HG03108 (cell line): ENCODE measurements at regions not wholly inside any gene's neighbourhood (a gene's known extent, or its start where the extent isn't known, plus 50 kb on each side); places are given as distances from the start of the nearest gene placed in this dataset.

Source experiments
- ATAC-seq: cut with Tn5 transposase; IDR thresholded peaks from one replicate; pipeline ENCODE4 v1.9.1; 2021; ENCODE audit warnings: moderate library complexity; ENCODE audit not compliant: unreplicated experiment

DNA sequence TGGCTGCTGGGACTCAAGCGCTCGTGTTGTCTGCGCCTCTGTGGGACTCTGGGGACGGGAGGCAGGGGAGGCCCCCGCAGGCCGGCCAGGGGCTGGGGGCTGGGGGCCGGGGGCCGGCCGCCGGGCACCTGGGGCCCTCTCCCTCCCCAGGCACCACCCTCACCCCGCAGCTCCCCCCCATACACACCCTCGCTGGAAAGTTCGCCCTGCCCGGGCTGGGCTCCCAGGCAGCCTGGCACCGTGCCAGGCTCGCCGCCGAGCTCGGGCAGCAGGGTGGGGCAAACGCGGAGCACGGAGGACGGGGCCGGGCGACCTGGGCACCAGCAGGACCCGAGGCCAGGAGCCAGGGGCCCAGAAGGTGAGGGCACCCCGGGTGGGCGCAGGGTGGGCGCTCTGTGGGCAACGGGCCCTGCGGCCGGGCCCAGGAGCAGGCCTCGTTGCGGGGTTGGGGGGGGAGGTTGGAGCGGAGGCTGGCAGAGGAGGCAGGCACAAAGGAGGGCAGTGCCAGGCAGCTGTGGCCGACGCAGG, 76.7 kb upstream of the WNT7B start:
- ATAC-seq: no peak

DNA sequence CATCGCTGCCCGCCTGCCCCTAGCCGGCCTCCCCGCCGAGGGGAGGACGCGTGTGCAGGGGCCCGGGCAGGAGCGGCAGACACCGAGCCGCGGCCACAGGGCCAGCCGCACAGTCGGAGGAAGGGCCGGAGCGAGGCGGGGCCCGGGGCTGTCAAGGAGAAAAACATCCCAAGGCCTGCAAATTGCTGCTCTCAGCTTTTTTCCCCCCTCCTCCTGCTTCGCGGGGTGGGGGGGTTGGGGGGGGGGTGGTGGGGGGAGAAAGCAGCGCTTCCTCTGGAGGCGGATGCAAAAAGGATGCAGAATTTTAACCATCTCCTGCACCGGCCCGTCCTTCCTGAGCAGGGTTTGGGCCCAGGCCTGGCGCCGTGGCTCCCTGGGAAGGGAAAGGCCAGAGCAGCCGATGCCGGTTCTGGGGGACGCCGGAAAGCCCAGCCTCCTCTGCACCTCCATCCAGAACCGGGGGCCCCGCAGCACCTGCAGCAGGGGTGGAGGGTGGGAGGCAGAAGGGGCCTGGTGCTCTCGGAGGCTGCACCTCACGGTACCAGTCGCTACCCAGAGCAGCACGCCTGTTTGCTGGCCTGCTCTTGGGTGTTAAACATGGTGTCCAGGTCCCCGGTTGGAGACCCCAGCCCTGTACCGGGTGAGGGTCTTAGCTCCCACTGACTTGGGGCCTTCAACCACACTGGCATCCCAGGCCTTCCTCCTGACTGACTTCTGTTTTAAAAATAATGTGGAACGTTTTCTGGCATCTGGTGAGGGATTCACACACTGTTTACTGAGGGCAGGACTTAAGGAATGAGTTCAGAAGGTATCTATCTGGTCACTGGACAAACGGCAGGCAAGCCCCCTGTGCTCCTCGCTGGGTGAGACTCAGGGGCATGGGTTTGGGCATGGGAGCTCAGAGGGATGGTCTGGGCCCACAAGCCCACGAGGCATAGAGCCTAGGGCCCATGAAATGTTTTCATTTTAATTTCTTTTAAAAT, 77.4 kb upstream of the WNT7B start:
- no peak for ATAC-seq

DNA sequence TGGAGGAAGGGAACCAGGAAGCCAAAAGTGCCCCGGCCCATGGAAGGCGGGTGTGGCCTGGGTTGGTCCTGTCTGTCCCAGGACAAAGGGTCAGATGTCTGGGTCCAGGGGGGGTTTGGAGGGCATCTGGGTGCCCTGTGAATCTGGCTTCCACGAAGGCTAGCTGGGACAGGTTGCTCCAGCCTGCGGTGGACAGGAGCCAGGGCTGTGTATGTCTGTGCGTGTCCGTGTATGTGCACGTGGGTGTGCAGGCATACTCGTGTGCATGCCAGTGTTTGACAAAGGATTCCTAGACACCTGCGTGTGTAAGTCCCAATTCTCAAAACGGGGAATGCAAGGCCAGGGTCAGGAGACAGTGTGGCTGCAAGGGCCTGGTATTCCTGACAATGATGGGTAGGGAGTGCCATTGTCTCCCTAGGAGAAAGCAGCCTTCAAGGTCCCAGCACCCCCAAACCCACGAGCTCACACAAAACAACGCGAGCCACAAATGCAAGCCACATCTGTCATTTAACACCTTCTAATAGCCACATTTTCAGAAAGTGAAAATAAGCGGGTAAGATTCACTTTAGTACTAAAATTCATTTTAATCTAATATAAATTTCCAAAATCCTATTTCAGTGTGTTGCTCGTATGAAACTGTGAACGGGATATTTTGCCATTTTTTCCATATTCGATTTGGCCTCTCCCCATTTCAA, 78.4 kb upstream of the WNT7B start:
- ATAC-seq: no peak

DNA sequence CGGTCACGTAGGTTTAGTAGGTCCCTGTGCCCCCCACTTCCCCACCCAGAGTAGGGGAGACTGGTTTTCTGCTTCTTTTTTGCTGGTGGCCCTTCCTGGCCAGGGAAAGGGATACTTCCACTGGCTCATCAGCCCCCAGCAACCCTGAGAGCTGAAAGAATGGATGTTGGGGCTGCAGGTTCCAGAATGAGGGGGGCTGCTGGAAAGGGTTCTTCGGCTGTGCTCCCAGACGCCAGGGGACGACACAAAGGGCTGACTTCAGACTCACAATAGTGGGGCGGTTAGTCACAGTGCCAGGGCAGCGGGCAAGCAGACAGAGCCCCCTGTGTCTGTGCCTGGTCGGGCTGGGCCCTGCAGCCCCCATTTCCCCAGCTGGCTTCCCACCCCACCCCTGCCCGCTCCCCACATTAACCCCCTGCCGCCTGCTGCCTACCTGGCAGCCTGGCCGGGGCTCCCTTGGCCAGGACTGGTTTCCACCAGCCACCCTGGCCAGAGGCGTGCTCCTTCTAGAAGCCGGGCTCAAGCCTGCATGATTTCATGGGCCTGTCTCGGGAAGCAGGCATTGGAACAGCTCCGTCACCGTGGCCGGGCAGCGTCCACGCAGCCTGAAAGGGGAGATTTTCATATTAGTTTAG, 79.1 kb upstream of the WNT7B start:
- ATAC-seq: no peak

DNA sequence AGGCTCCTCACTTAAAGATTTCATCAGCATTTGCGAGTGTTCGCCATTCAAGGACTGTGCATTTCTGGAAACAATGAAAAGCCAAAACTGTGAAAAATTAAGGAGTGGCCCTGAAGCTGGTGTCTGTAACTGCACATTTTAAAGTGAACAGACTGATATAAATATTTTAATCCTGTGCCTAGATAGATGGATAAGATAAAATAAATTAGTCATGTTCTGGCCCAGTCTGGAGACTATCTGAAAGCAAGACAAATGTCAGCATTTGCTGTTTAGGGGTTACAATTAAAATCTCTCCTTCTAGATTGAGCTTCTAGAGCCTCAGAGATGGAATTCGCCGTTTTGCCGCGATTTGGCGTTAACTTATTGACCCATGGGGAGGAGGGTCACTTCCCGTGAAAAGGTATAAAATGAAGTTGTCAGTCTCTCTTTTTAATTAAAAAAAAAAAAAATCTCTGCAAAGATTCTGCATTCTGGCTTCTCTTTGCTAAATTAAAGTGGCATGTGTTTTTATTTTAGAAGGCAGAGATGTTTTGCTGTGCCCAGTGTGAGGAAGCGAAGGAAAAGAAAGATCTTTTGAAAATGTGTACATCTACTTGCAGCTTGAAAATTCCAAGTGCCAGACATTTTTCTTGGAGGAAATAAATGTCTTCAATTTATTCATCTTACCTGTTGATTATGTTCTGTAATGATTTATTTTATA, 79.7 kb upstream of the WNT7B start:
- ATAC-seq: no peak

DNA sequence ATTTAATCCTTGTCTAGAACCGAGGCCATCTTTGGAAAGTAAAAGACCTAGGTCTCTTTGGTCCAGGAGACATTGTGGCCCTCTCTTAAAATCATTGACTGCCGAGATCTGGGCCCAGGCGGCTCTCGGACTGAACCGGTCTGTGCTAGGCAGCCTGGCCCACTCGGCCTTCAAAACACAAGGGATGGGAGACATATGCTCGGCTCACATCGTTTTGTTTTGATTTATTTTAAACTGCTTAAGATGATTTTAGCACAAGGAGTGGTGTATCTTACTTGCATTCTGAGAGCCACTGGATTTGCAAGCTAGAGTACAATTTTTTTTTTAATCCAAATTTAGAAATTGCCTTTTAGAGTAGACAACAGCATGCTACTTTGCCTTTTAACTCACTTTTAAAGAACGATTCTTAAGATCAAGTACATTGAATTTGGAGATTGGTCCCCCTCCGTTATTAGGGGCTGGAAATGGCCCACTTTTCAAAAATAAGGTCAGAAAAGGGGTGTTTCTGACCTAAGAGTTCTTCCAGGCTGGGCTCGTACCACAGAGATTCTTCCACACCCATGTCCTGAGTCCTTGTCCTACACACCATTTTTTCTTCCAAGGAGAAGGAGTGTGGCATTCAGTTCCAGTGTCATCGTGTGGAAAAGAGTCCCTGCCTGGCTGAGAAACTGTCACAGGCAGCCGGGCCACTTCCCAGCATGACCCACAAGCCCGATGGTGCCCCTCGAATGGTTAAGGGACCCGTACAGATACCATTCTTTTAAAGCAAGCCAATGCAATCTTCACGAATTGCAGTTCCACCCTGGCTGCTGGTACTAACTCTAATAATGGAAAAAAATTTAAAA, 80.5 kb upstream of the WNT7B start:
- no peak for ATAC-seq

DNA sequence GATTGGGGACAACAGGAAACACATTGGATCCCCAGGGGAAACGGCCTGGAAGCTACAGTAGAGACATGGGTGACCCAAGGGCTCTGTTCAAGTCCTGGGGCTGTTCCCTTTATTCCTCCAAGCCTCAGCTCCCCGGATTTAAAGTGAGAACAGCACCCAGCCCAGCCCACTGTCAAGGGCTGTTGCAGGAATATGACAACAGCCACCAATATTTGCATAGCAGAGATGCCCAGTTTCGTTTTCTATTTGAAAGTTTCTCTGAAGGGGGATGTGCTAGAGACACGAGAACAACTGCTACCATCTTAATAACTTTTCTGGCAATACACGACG, 81.1 kb upstream of the WNT7B start:
- ATAC-seq: peak; percentile 50

DNA sequence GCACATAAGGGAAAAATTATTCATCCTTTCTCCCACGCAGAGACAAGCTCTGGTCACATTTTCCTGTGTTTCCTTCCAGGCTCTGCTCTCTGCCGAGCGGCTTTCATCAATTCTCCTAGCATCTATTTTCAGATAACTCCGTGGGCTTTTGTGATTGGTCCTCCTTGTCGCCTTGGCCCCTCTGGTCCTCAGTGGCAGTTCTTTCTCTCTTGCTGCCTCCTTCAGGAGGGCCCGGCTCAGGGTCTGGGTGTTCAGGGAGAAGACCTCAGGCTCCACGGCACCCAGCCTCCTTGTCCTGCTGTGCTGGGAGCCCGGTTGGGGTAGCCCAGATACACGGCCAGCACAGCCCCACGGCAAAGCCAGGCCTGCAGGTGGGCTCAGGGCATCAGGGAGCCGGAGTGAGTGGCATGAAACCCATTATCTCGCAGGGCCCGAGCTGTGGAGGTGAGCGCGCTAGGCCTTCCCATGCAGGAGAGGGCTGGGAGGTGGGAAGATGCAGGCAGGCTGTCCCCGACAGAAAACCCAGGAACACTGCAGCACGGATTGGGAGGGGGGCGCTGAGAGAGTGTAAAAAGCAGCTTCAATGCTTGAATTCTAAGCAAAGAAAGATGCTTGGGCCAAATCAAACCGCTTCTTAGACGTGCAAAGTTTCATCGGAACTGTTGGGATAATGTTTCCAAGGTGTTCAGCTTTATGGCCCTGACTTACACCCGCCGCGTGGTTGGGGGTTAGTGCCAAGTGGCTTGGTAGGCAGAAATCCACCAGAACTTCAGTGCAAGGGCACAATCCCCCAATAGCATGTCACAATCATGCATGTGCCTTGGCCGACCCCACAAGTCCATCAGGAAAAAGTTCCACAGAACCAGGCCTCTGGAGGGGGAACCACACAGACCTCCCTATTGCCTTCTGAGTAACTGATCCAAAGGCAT, 81.9 kb upstream of the WNT7B start:
- ATAC-seq: no peak

DNA sequence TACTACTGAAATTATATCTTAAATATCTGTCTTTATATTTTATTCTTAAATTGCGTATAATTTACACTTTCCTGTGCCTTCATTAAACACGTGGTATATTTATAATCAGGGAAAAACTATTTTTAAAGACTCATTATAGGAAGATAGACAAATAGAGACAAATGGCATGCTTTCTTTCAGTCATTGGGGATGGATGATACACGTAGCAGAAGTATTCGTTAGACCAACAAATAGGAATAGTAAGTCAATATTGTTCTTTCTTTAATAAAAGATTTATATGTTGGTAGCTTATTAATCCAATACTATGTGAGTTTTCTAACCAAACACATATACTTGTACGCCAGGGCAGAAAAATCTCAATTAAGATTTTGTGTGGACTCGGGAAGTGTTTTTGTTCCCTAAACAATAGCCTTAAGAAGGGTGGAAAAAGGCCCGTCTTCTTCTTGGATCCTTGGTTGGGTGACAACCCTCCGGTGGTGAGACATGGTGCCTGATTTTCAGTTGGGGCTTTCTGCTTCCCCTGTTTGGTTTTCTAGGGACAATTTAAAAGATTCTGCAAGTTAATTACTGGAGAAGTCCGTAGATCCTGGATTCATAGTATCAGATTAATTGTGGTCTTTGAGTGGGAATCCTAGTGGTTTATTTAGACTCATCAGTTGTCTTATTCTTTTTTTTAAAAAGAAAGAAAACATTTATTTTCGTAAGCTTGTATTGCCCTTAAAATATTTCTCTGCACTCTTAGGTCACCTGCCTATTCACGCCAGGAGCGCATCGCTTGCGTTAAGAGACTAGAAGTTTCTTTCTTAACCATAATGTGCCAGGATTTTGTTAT, 83.5 kb upstream of the WNT7B start:
- ATAC-seq: no peak

DNA sequence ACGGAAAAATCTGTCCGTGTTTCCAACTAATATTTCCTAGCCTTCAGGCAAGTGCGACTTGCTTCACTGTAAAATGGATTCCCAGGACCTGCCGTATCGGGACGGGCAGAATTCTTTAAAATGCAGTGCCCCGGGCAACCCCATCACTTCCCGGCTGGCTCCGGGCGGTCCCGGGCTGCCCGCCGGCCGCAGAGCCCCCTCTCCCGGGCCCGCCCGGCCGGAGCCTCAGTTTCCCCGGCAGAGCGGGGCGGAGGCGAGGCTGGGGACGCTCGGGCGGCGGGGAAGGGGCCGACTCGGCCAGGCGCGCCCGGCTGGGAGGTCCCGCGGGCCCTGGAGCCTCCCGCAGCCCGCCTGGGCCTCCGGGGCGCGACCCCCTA, 84.2 kb upstream of the WNT7B start:
- ATAC-seq: no peak

DNA sequence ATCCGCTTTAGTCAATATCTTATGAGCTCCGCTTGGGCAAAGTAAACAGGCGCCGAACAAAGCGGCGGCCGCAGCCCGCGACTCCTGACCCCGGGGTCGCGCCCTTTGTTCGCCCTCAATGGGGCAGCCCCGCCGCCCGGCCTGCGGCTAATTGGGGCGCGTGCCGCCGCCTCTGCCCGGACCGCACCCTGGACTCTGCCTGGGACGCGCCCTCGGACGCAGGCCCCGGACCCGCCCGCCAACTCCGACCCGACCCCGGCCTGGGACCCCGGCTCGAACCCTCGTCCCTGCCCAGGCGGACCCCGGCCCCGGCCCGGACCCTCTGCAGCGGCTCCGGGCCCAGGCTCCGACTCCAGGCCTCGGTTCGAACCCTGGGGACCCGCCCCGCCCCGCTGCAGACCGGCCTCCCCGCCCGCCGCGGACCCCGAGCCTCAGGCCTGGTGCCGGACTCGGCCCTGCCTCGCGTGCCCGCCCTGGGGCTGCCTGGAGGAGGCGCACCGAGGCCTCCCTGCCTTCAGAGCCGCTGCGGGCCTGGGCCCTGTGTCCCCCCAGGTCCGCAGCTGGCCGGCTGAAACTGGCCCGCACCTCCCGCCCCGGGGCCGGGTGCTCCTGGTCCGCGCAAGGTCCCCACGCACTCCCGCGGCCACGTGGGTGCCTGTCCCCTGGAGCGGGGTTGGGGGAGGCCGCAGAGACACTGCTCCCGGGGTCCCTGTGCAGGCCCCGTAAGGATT, 84.7 kb upstream of the WNT7B start:
- ATAC-seq: no peak

DNA sequence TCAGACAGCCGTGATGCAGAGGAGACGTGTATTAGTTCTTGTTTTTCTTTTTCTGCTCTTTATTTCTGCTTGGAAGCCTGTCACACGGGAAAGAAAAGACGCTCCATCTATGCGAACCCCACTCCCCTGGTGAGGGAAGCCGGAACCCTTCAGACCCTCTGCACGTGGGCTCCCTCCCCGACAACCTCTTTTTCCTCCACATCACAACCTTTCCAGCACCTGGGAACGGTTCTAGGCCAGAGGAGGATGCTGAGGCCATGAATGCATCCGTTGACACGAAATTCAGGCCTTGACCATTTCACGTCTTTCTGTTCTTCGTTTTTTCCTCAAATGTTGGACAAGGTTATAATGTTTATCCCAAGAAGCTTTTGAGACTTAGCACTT, 85.3 kb upstream of the WNT7B start:
- no peak for ATAC-seq

DNA sequence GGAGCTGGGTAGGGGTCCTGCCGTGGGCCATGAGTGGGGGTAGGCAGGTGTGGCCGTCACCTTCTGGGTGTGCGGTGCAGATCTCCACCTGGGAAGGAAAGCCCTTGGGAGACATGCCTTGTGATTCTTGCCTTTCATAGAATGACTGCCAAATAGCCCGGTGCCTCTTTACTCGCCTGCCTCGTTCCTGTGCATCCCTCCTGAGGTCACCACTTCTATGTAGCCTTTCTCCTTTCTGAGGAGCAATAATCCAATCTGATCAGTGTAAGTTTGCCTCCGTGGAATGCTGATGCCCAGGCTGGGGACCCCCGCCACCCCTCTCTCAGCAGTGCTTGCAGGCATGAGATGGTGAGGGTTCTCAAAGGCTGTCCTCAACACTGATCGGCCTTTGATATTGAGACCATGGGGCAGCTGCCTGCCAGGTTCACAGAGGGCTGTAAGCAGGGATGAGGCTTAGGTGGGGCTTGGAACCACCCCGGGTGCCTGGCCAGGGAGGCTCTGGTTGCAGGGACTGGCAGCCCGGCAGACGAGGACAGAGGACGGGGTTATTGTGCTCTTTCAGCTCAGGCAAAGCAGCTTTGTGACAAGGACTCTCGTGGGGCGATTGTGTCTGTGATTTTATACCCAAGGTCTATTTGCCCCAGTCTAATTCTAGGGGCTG, 86.1 kb upstream of the WNT7B start:
- ATAC-seq: no peak

DNA sequence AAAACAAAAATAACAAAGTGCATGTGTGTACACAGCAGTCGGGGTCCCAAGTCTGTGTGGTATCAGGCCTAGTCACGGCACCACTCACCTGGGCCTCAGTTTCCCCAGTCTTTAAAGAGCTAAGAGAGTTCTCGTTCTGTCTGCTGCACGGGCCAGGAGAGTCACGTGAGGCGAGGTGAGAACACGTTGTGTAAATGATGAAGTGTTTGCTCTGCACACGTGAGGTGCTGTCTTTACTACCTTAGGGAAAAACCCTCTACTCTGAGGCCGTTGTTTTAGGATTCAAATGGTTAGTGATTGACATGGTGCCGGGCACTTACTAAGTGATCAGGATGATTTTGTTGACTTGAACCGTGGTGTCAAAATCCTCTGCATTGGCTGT, 86.5 kb upstream of the PPARA start:
- no peak for ATAC-seq

DNA sequence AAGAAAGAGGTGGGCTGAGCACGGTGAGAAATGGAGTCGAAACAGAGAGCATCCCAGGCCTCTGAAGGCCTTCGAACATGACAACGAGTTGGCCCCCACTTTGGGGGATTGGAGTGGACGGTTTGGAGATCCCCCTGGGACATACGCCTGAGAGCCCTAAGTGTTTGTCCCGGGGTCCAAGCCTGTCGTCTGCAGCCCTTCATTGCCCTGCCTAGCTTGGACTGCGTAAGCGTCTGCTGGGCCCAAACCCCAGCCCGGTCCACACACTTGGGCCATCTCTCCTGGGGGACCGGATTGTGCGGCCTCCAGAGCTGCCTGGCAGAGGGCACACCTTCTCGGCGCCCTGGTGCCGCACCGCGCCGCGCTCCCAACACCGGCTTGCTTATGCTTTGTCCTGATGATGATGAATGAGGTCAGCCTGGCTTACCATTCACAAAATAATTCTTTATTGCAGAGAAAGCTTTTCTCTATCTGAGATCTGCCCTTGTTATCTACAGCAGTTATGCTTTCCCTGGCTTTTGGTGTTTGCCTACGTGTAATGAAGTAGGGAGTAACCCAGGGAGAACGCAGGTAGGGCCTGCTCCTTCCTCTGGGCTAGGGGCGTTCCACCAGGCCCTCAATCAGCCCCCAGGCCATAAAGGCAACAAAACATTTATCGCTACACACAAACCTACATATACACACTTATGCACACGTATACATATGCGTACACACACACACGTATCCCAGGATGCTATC, 85.9 kb upstream of the PPARA start:
- ATAC-seq: no peak

DNA sequence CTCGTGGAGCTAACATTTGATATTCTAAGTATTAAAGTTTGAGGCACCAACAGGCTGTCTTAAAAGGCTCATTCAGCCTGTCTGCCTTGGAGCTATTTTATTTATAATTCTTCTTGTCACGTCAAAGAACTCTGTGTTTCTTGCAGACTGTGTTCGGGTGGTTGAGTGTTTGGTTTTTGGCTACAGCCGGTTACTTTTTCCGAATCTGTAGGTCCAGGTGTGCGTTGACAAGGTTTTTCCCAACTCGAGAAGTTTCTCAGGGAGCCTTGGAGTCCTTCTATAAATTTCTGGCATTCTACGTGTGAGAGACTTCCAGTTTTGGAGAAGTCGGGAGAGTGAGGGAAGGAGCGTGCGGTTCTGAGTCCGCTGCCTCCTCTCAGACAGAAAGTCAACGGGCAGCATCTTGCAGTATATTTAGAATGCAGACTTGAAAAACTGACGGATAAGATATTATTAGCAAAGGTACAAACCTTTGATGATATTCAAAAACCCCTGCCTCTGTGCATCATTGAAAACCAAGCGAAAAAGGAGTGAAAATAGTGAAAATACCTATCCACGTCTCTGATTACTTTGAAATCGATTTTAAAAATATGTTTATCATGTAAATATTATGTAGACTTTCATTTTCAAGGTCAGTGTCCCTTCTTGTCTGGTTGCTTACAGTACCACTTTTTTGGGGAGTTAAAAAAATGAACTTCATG, 85.2 kb upstream of the PPARA start:
- no peak for ATAC-seq
